Thyroid gland (tissue), 4 donors: ENCODE measurements at regions not wholly inside any gene's neighbourhood (a gene's known extent, or its start where the extent isn't known, plus 50 kb on each side); places are given as distances from the start of the nearest gene placed in this dataset.

Experiments used
- POLR2A ChIP-seq, 2 donors: fragments of 450-650 bp; IDR thresholded peaks; one replicate each; pipeline ENCODE4 v1.6.1; 2017; ENCODE audit warnings: antibody characterized with exemption in 2 of 2, mild to moderate bottlenecking in 2 of 2, moderate library complexity in 1 of 2
- TF ChIP-seq, protein P1 (sequence below), 6 experiments: fragments of 200-600 bp in 3 of 6; fragments of 450-650 bp in 3 of 6; sonication (generic) in 3 of 6; IDR thresholded peaks; one replicate each; pipeline ENCODE4 v1.5.1; 2016 to 2019; ENCODE audit warnings: antibody characterized with exemption in 6 of 6, mild to moderate bottlenecking in 2 of 6, inconsistent platforms in 1 of 6, moderate library complexity in 1 of 6

GRCh38 chr1:207219979-207220889 lies 101.2 kb upstream of the CD55 start:
- TF ChIP-seq, protein P1, sequence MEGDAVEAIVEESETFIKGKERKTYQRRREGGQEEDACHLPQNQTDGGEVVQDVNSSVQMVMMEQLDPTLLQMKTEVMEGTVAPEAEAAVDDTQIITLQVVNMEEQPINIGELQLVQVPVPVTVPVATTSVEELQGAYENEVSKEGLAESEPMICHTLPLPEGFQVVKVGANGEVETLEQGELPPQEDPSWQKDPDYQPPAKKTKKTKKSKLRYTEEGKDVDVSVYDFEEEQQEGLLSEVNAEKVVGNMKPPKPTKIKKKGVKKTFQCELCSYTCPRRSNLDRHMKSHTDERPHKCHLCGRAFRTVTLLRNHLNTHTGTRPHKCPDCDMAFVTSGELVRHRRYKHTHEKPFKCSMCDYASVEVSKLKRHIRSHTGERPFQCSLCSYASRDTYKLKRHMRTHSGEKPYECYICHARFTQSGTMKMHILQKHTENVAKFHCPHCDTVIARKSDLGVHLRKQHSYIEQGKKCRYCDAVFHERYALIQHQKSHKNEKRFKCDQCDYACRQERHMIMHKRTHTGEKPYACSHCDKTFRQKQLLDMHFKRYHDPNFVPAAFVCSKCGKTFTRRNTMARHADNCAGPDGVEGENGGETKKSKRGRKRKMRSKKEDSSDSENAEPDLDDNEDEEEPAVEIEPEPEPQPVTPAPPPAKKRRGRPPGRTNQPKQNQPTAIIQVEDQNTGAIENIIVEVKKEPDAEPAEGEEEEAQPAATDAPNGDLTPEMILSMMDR (IDR thresholded peaks at IDR 0.05): no peak
- no peak for TF ChIP-seq POLR2A (IDR thresholded peaks at IDR 0.05)
